PC-3 (cell line): ENCODE measurements at regions not wholly inside any gene's neighbourhood (a gene's known extent, or its start where the extent isn't known, plus 50 kb on each side); places are given as distances from the start of the nearest gene placed in this dataset.

ENCODE experiments used
- EZH2 ChIP-seq: fragments of 300-600 bp; sonication (generic); IDR thresholded peaks from one replicate; pipeline ENCODE4 v1.6.1; 2017; ENCODE audit warnings: antibody characterized with exemption, mild to moderate bottlenecking, low read length; ENCODE audit not compliant: unreplicated experiment
- EZH2phosphoT487 ChIP-seq: fragments of 300-600 bp; sonication (generic); IDR thresholded peaks from 2 replicates; pipeline ENCODE4 v1.6.1; 2018; ENCODE audit warnings: mild to moderate bottlenecking, antibody characterized with exemption, low read length, borderline replicate concordance
- TF ChIP-seq, protein P1 (sequence below): fragments of 300-600 bp; sonication (generic); conservative IDR thresholded peaks from 2 replicates; pipeline ENCODE4 v1.5.1; 2017; ENCODE audit warnings: antibody characterized with exemption, low read depth, mild to moderate bottlenecking, low read length

GRCh38 chr18:23311351-23312121 lies 141.6 kb upstream of the RIOK3 start:
- TF ChIP-seq, protein P1, sequence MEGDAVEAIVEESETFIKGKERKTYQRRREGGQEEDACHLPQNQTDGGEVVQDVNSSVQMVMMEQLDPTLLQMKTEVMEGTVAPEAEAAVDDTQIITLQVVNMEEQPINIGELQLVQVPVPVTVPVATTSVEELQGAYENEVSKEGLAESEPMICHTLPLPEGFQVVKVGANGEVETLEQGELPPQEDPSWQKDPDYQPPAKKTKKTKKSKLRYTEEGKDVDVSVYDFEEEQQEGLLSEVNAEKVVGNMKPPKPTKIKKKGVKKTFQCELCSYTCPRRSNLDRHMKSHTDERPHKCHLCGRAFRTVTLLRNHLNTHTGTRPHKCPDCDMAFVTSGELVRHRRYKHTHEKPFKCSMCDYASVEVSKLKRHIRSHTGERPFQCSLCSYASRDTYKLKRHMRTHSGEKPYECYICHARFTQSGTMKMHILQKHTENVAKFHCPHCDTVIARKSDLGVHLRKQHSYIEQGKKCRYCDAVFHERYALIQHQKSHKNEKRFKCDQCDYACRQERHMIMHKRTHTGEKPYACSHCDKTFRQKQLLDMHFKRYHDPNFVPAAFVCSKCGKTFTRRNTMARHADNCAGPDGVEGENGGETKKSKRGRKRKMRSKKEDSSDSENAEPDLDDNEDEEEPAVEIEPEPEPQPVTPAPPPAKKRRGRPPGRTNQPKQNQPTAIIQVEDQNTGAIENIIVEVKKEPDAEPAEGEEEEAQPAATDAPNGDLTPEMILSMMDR: no peak
- TF ChIP-seq EZH2phosphoT487 (no peak), EZH2 (no peak)
